Caki2 (cell line): ENCODE measurements at regions not wholly inside any gene's neighbourhood (a gene's known extent, or its start where the extent isn't known, plus 50 kb on each side); places are given as distances from the start of the nearest gene placed in this dataset.

ENCODE experiments used
- DNase-seq: peaks from one replicate; pipeline ENCODE4 v3.0.0-alpha.2; 2015; ENCODE audit warnings: low read depth
- in situ Hi-C: cut with HindIII; loops from 2 replicates; pipeline ENCODE4 v1.10.0; 2016; ENCODE audit warnings: low sequenced_read_pairs, low pct_unique_long_range_greater_than_20kb, mixed read lengths

DNA sequence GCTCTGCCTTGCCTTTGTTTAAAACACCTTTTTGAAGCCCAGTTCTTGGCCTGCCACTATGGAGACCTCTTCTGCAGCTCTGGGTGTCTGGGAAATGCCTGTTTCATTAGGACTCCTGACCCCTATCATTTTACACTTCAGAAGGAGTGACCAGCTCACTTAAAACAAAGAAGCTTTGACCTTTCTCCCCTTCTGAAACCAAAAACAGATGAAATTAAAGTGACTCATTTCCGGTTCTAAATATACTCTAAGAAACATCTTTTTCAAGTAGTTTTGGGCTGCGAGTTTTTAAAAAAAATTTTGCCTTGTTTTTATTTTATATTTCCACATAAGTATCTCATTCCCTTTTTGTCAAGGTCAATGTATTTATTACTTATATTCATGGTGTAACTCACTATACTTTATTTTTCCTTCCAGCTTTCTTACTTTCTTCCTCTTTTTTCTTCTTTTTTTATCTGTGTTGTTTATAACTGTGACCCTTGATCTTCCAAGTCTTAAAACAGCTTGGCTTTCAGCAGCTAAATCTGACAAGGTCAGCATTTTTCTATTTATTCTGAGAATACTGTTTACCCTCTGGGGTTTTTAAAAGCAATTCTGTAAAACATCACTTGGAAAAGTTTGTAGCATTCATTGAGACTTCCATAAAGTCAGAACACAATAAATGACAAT, 672.9 kb downstream of the NR2F1-AS1 start:
- DNase-seq: no peak
- in situ Hi-C loops: no loop called here

- in situ Hi-C loops: no loop called here
These were observed 674.1 kb downstream of the NR2F1-AS1 start for GRCh38 chr5:92906798-92907376.

DNA sequence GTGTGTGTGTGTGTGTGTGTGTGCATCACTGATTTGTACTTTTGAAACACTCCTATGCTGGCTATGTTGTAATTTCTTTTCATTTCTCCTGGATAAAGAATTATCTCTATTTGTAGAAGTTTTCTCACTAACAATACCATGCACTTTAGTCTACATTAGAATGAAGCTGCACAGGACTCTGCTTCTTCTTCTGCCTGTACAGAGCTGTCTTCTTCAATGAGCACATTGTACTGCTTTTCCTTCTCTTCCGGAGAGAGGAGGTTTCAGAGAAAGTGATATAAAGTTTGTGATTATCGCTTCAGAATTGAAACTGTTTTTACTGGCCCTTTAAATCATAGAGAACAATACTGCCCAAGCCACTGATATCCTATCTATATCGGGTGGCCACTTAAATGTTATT, 677.0 kb downstream of the NR2F1-AS1 start:
- in situ Hi-C loops: no loop called here
- no peak for DNase-seq

More at GRCh38 chr5:92906798-92907376, 674.1 kb downstream of the NR2F1-AS1 start:
- DNase-seq: no peak

- in situ Hi-C loops: no loop called here
- DNase-seq: no peak
These were observed 681.4 kb downstream of the NR2F1-AS1 start for GRCh38 chr5:92899611-92900010.

GRCh38 chr5:92896722-92897121, 684.3 kb downstream of the NR2F1-AS1 start:
- no peak for DNase-seq
- in situ Hi-C loops: no loop called here

GRCh38 chr5:92890841-92891244, 690.2 kb downstream of the NR2F1-AS1 start:
- in situ Hi-C loops: no loop called here
- DNase-seq: no peak

DNA sequence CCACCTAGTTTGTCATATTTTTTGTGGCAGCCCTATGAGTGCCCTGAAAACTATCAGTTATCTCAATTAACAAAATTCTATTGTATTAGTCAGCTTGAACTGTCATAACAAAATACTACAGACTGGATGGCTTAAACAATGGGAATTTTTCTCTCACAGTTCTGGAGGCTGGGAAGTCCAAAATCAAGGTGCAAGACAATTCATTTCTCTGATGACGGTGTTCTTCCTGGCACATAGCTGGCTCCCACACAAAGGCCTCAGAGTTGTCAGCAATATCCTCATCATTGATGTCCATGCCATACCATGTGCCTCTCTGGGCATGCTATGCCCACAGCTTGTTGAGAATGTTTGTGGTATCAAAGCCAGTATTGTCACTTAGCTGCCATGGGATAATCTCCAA, 691.9 kb downstream of the NR2F1-AS1 start:
- in situ Hi-C loops: no loop called here
- DNase-seq: no peak

DNA sequence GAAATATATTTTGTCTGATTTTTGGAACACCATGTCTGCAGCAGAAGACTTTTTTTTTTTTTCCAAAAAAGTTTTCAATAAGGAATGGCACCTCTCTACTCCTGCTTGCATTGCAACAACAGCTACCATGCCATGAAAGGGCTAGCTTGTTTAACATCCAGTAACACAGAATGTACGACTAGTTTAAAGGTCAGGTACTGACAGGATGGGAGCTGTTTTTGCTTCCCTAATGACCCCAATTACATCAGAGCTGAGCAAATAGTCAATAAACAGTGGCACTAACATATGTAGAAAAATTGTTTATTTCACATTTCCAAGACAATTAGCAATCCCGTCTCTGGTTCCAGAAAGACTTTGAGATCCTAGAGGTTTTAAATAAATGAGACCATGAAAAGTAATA, 693.8 kb downstream of the NR2F1-AS1 start:
- in situ Hi-C loops: no loop called here

DNA sequence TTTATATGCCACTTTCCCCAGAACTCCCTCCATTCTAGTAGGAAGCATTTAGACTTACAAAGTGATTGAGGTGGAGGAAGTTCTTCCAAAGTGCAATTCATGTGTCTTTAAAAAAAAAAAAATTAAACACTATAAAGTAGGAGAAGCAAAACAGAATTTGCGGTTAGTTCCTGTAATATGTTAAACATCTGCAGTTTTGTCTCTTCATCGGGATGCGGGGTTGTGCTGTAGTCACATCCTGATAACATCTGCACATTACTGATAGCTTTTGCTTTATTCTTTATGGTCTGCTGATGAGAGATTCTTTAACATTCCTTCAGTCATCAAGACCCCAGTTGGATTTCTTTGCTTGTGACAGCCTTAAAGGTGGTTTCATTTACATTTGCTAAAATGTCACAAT, 694.3 kb downstream of the NR2F1-AS1 start:
- DNase-seq: no peak
- in situ Hi-C loops: no loop called here

More for the DNA sequence above, 693.8 kb downstream of the NR2F1-AS1 start:
- DNase-seq: no peak

- in situ Hi-C loops: no loop called here
- DNase-seq: no peak
These were observed 695.1 kb downstream of the NR2F1-AS1 start for GRCh38 chr5:92885950-92886349.

DNA sequence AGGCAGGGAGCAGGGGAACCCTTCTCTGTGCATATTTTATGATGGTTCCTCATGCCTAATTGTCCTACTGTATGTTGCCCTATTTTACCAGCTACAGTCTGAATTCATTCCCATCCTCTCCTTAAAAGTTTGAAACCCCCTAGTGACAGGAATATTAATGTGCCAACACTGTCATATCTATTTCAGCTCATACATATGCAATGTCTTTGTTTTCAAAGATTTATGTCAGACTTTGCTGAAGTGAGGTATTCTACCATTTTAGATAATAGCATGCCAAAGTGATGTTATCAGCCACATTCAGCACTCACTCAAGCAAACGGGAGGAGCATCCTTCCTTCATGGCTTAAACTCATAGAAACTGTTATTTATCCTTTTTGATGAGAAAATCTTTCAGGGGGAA, 696.5 kb downstream of the NR2F1-AS1 start:
- in situ Hi-C loops: no loop called here
- no peak for DNase-seq

GRCh38 chr5:92879806-92880543, 701.0 kb downstream of the NR2F1-AS1 start:
- no peak for DNase-seq
- in situ Hi-C loops: no loop called here

- no peak for DNase-seq
- in situ Hi-C loops: no loop called here
These were observed 706.2 kb downstream of the NR2F1-AS1 start for GRCh38 chr5:92874790-92875189.

DNA sequence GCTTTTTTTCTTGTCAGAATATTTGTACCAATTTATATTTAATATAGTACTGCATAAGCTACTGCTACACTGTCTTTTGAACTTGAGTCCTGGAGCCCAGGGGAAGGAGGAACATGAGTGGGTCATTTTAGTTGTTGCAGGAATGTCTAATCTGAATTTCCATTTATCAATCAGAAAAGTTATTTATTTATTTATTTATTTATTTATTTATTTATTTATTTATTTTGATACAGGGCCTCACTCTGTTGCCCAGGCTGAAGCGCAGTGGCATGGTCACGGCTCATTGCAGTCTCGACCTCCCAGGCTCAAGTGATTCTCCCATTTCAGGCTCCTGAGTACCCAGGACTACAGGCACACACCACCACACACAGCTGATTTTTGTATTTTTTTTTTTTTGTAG, 712.6 kb downstream of the NR2F1-AS1 start:
- in situ Hi-C loops: no loop called here
- DNase-seq: no peak

- in situ Hi-C loops: no loop called here
- DNase-seq: no peak
These were observed 716.4 kb downstream of the NR2F1-AS1 start for GRCh38 chr5:92864591-92864990.

GRCh38 chr5:92863666-92864065, 717.4 kb downstream of the NR2F1-AS1 start:
- in situ Hi-C loops: no loop called here
- no peak for DNase-seq

- in situ Hi-C loops: no loop called here
- no peak for DNase-seq
These were observed 719.3 kb downstream of the NR2F1-AS1 start for GRCh38 chr5:92861531-92862285.

DNA sequence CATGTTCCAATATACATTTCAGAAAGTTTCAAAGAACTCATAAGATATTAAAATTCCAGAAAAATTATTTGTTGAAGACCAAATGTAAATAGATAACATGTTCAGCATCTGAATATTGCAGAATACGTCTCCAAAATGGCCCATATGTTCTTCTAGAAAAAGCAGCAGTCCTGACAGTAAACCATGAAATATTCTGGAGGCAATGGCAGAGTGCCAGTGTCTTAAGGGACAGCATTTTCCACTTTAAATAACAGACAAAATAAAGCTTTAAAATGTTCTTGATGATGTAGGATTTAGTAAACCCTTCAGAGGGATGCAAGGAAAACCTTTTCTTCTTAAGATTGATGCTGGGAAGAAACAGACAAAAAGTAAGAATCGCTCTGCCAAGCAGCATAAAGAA, 721.0 kb downstream of the NR2F1-AS1 start:
- in situ Hi-C loops: no loop called here
- DNase-seq: no peak

GRCh38 chr5:92852219-92852618, 728.8 kb downstream of the NR2F1-AS1 start:
- no peak for DNase-seq
- in situ Hi-C loops: no loop called here
